ENCODE measurements at regions not wholly inside any gene's neighbourhood (a gene's known extent, or its start where the extent isn't known, plus 50 kb on each side); places are given as distances from the start of the nearest gene placed in this dataset.
"Not testable (repeated sequence)": the region's sequence is repeated elsewhere in the genome, so short reads cannot be mapped to it uniquely, and the experiment has no call there.

- SMC1A ChIA-PET (ENCODE audit: uncharacterized antibody, unreplicated experiment); DNase-seq (ENCODE audit: low read depth, low spot score); ATAC-seq; BruUV-seq (replicated peaks); RAD21 ChIA-PET (ENCODE audit: unreplicated experiment); H2AFZ ChIP-seq (ENCODE audit: control insufficient read depth, low read depth, low read length); in situ Hi-C loops (cut with MboI); POLR2A ChIA-PET; H3K4me2 ChIP-seq (ENCODE audit: control insufficient read depth, insufficient read depth); H3K79me2 ChIP-seq (ENCODE audit: control insufficient read depth, insufficient read depth, low read length); H3K9me3 ChIP-seq (replicated peaks; ENCODE audit: control insufficient read depth, insufficient read depth, low read length); CTCF ChIA-PET; FAIRE-seq; H4K20me1 ChIP-seq (ENCODE audit: control insufficient read depth, insufficient read depth); H3K4me3 ChIP-seq; H3K4me1 ChIP-seq (ENCODE audit: control insufficient read depth, insufficient read depth, low read length); H3K9ac ChIP-seq (ENCODE audit: control insufficient read depth, insufficient read depth, low read length); H3K27ac ChIP-seq (ENCODE audit: control insufficient read depth, insufficient read depth); H3K27me3 ChIP-seq (replicated peaks in 1 of 2; ENCODE audit: control insufficient read depth in 2 of 2, insufficient read depth in 2 of 2, low read length in 1 of 2); intact Hi-C loops (cut with micrococcal nuclease; ENCODE audit: unreplicated experiment); H3K36me3 ChIP-seq (ENCODE audit: control insufficient read depth in 2 of 2, insufficient read depth in 2 of 2, low read length in 1 of 2): not testable (repeated sequence)
- WGBS (ENCODE audit: insufficient coverage, insufficient replicate concordance, low lambda C conversion rate, missing lambda C conversion rate), result 100% methylated on average over 1 of the region's 1 CpG
These were observed 224.5 kb downstream of the ANKRD7 start for GRCh38 chr7:118449030-118449429.

DNA sequence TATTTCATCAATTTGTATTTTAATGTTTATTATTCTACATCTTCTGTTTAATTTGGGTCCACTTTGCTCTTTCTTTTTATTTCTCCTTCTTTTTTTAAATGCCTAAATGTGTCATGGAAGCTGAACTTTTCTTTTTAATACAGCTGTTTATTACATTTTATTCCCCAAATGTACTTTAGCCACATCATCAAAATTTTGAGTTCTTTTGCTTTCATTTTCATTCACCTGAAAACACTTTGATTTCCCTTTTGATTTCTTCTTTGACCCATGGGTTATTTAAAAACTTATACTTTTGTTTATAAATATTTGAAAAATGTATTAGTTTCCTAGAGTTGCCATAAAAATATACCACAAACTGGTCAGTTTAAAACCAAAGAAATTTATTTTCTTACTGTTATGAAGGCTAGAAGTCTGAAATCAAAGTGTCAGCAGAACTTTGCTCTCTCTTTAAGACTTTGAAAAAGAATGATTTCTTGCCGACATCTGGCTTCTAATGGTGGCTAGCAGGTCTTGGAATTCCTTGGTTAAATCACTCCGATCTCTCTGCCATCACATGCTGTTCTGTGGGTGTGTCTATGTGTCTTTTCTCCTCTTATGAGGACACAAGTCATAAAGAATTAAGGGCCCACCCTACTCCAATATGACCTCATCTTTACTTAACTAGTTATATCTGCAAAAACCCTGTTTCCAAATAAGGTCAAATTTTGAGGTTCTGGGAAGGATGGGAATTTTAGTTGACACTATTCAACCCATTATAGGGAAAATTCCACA, 225.5 kb downstream of the ANKRD7 start:
- intact Hi-C loops (cut with micrococcal nuclease; ENCODE audit: unreplicated experiment), result no loop called here
- CTCF ChIA-PET, result no interaction called here
- Histone ChIP-seq H3K4me1 (ENCODE audit: control insufficient read depth, insufficient read depth, low read length) (no peaks in the 10 kb centered on the region), H3K27ac (ENCODE audit: control insufficient read depth, insufficient read depth) (no peak overlapping the region), H3K36me3 (ENCODE audit: control insufficient read depth in 2 of 2, insufficient read depth in 2 of 2, low read length in 1 of 2) (no peaks in the 10 kb centered on the region), H4K20me1 (ENCODE audit: control insufficient read depth, insufficient read depth) (no peaks in the 10 kb centered on the region), H3K9ac (ENCODE audit: control insufficient read depth, insufficient read depth, low read length) (no peak overlapping the region), H3K79me2 (ENCODE audit: control insufficient read depth, insufficient read depth, low read length) (no peaks in the 10 kb centered on the region), H3K4me3 (no peak overlapping the region), H3K9me3 (replicated peaks; ENCODE audit: control insufficient read depth, insufficient read depth, low read length) (no peaks in the 10 kb centered on the region), H3K4me2 (ENCODE audit: control insufficient read depth, insufficient read depth) (no peak overlapping the region), H3K27me3 (replicated peaks in 1 of 2; ENCODE audit: control insufficient read depth in 2 of 2, insufficient read depth in 2 of 2, low read length in 1 of 2) (no peaks in the 10 kb centered on the region), H2AFZ (ENCODE audit: control insufficient read depth, low read depth, low read length) (no peak overlapping the region)
- SMC1A ChIA-PET (ENCODE audit: uncharacterized antibody, unreplicated experiment), result no interaction called here
- BruUV-seq (replicated peaks), result no TSS peak
- ATAC-seq (no peak), FAIRE-seq (no peak), DNase-seq (ENCODE audit: low read depth, low spot score) (no peak)
- RAD21 ChIA-PET (ENCODE audit: unreplicated experiment), result no interaction called here
- TF ChIP-seq TCF7 (IDR thresholded peaks at IDR 0.05; ENCODE audit: borderline replicate concordance), result no peak
- TF ChIP-seq YBX1 (IDR thresholded peaks at IDR 0.05), result no peak
- no peak for TF ChIP-seq USF2 (IDR thresholded peaks at IDR 0.05; ENCODE audit: borderline replicate concordance, low read depth, low read length)
- TF ChIP-seq MEF2A (IDR thresholded peaks at IDR 0.05; ENCODE audit: insufficient read depth, low read depth, low read length), result no peak
- TF ChIP-seq RUNX3 (IDR thresholded peaks at IDR 0.05; ENCODE audit: low read length), result no peak
- in situ Hi-C loops (cut with MboI), result no loop called here
- POLR2A ChIA-PET, result no interaction called here
- WGBS (ENCODE audit: insufficient coverage, insufficient replicate concordance, low lambda C conversion rate, missing lambda C conversion rate), result 2% methylated on average over 2 of the region's 2 CpGs
